ENCODE measurements at regions not wholly inside any gene's neighbourhood (a gene's known extent, or its start where the extent isn't known, plus 50 kb on each side); places are given as distances from the start of the nearest gene placed in this dataset.

GRCh38 chr13:76012091-76012721, 376.1 kb downstream of the LMO7 start:
- H3K27ac Mint-ChIP-seq: no peak overlapping the region
- intact Hi-C loops (cut with DNase I, micrococcal nuclease): loop anchor here in 1 of 2 experiments (5.0 kb wide), 1 partner anchor 315 kb away; no protein-coding TSS in a partner anchor
- DNase-seq (no peak), ATAC-seq (ENCODE audit: poor library complexity) (no peak)
- TF ChIP-seq CTCF (IDR thresholded peaks at IDR 0.05): no peak
- POLR2A ChIA-PET: no interaction called here
- no peak overlapping the region for H3K4me3 ChIP-seq (ENCODE audit: low read length)
- peaks cover 6% of the 10 kb centered on the region for H3K27me3 Mint-ChIP-seq
- no peaks in the 10 kb centered on the region for H3K27me3 ChIP-seq (ENCODE audit: control insufficient read depth in 1 of 2, insufficient read depth in 2 of 2, low read length in 2 of 2)
- CTCF ChIA-PET: no interaction called here
- H3K9me3 ChIP-seq (ENCODE audit: control insufficient read depth in 1 of 2, insufficient read depth in 1 of 2, low read length in 2 of 2): no peaks in the 10 kb centered on the region
- no peaks in the 10 kb centered on the region for H3K36me3 Mint-ChIP-seq (ENCODE audit: low read depth)
- no peaks in the 10 kb centered on the region for H3K9me3 Mint-ChIP-seq
- no peak overlapping the region for H3K4me3 Mint-ChIP-seq
- H3K27ac ChIP-seq (ENCODE audit: low read depth in 1 of 2, low read length in 2 of 2): no peak overlapping the region
- no peaks in the 10 kb centered on the region for H3K4me1 ChIP-seq (ENCODE audit: insufficient read depth, low read length)
- H3K4me1 Mint-ChIP-seq (ENCODE audit: low read depth): no peaks in the 10 kb centered on the region
- no peaks in the 10 kb centered on the region for H3K36me3 ChIP-seq (ENCODE audit: insufficient read depth, low read length)

GRCh38 chr13:76009267-76009890, 373.2 kb downstream of the LMO7 start:
- peaks cover 6% of the 10 kb centered on the region for H3K27me3 Mint-ChIP-seq
- ChIA-PET POLR2A (no interaction called here), CTCF (interaction anchor here (1.0 kb wide), 1 partner anchor 21 kb away, joined by 4 read pairs; no protein-coding TSS in a partner anchor)
- no peaks in the 10 kb centered on the region for H3K4me1 Mint-ChIP-seq (ENCODE audit: low read depth)
- H3K9me3 ChIP-seq (ENCODE audit: control insufficient read depth in 1 of 2, insufficient read depth in 1 of 2, low read length in 2 of 2): no peaks in the 10 kb centered on the region
- intact Hi-C loops (cut with DNase I, micrococcal nuclease): no loop called here
- peaks cover 0 to 5% of the 10 kb centered on the region in 2 experiments for H3K27me3 ChIP-seq (ENCODE audit: control insufficient read depth in 1 of 2, insufficient read depth in 2 of 2, low read length in 2 of 2)
- TF ChIP-seq CTCF (IDR thresholded peaks at IDR 0.05): no peak
- no peaks in the 10 kb centered on the region for H3K4me1 ChIP-seq (ENCODE audit: insufficient read depth, low read length)
- no peaks in the 10 kb centered on the region for H3K36me3 Mint-ChIP-seq (ENCODE audit: low read depth)
- H3K36me3 ChIP-seq (ENCODE audit: insufficient read depth, low read length): no peaks in the 10 kb centered on the region
- DNase-seq: no peak
- H3K4me3 ChIP-seq (ENCODE audit: low read length): no peak overlapping the region
- ATAC-seq (ENCODE audit: poor library complexity): no peak
- H3K27ac Mint-ChIP-seq: no peak overlapping the region
- no peak overlapping the region for H3K27ac ChIP-seq (ENCODE audit: low read depth in 1 of 2, low read length in 2 of 2)
- H3K9me3 Mint-ChIP-seq: no peaks in the 10 kb centered on the region
- H3K4me3 Mint-ChIP-seq: no peak overlapping the region

- H3K4me1 ChIP-seq (ENCODE audit: insufficient read depth, low read length): no peaks in the 10 kb centered on the region
- POLR2A ChIA-PET: no interaction called here
- ATAC-seq (ENCODE audit: poor library complexity) (no peak), DNase-seq (no peak)
- no peaks in the 10 kb centered on the region for H3K36me3 ChIP-seq (ENCODE audit: insufficient read depth, low read length)
- H3K4me3 Mint-ChIP-seq: no peak overlapping the region
- no peaks in the 10 kb centered on the region for H3K9me3 Mint-ChIP-seq
- H3K4me1 Mint-ChIP-seq (ENCODE audit: low read depth): no peaks in the 10 kb centered on the region
- no peak overlapping the region for H3K4me3 ChIP-seq (ENCODE audit: low read length)
- intact Hi-C loops (cut with DNase I, micrococcal nuclease): no loop called here
- H3K27me3 Mint-ChIP-seq: no peaks in the 10 kb centered on the region
- no peak overlapping the region for H3K27ac Mint-ChIP-seq
- peaks cover 0 to 5% of the 10 kb centered on the region in 2 experiments for H3K27me3 ChIP-seq (ENCODE audit: control insufficient read depth in 1 of 2, insufficient read depth in 2 of 2, low read length in 2 of 2)
- no peak overlapping the region for H3K27ac ChIP-seq (ENCODE audit: low read depth in 1 of 2, low read length in 2 of 2)
- H3K9me3 ChIP-seq (ENCODE audit: control insufficient read depth in 1 of 2, insufficient read depth in 1 of 2, low read length in 2 of 2): no peaks in the 10 kb centered on the region
- CTCF ChIA-PET: no interaction called here
- no peak for TF ChIP-seq CTCF (IDR thresholded peaks at IDR 0.05)
- H3K36me3 Mint-ChIP-seq (ENCODE audit: low read depth): no peaks in the 10 kb centered on the region
Observed at GRCh38 chr13:76004416-76004815, 368.3 kb downstream of the LMO7 start.
